Esophagus muscularis mucosa (tissue), 4 donors: ENCODE measurements at regions not wholly inside any gene's neighbourhood (a gene's known extent, or its start where the extent isn't known, plus 50 kb on each side); places are given as distances from the start of the nearest gene placed in this dataset.
A peak's percentile ranks its signal among the peaks of the same experiment; 100 is the strongest.

Experiments used
- DNase-seq: peaks from one replicate; pipeline ENCODE4 v3.0.0-alpha.2; 2017; ENCODE audit errors: extremely low spot score
- H3K27ac ChIP-seq, 4 donors: fragments of 200-600 bp; sonication (generic); replicated peaks in 1 of 4; 1 replicate in 3 of 4; 2 replicates in 1 of 4; pipeline ENCODE4 v1.5.1; 2016 to 2019; ENCODE audit warnings: mild to moderate bottlenecking in 1 of 4
- H3K27me3 ChIP-seq, 4 donors: fragments of 200-600 bp; sonication (generic); one replicate each; pipeline versions ENCODE4 v1.5.1 to v1.6.0; 2016 to 2019
- H3K36me3 ChIP-seq, 4 donors: fragments of 200-600 bp; sonication (generic); one replicate each; pipeline ENCODE4 v1.5.1; 2016 to 2019
- H3K4me1 ChIP-seq, 4 donors: fragments of 200-600 bp; sonication (generic); one replicate each; pipeline ENCODE4 v1.5.1; 2016 to 2019
- H3K4me3 ChIP-seq, 4 donors: fragments of 200-600 bp; sonication (generic); 1 replicate in 2 of 4; 2 replicates in 2 of 4; pipeline ENCODE4 v1.5.1; 2016 to 2019; ENCODE audit warnings: mild to moderate bottlenecking in 4 of 4, moderate library complexity in 1 of 4
- H3K9me3 ChIP-seq, 4 donors: fragments of 200-600 bp; sonication (generic); 1 replicate in 3 of 4; 2 replicates in 1 of 4; pipeline ENCODE4 v1.5.1; 2016 to 2019
- CTCF ChIP-seq, 3 experiments: fragments of 200-600 bp in 2 of 3; fragments of 450-650 bp in 1 of 3; sonication (generic) in 2 of 3; IDR thresholded peaks; one replicate each; pipeline ENCODE4 v1.5.1; 2017 to 2019; ENCODE audit warnings: antibody characterized with exemption in 3 of 3, mild to moderate bottlenecking in 2 of 3, moderate library complexity in 1 of 3
- EP300 ChIP-seq: sonication (generic); formaldehyde crosslinking; IDR thresholded peaks from one replicate; pipeline ENCODE4 v1.6.1; 2017; ENCODE audit warnings: antibody characterized with exemption
- POLR2A ChIP-seq: fragments of 450-650 bp; IDR thresholded peaks from one replicate; pipeline ENCODE4 v1.6.1; 2017; ENCODE audit warnings: antibody characterized with exemption, moderate library complexity, mild to moderate bottlenecking, low read depth
- POLR2AphosphoS5 ChIP-seq, 2 donors: sonication (generic); formaldehyde crosslinking; IDR thresholded peaks; one replicate each; pipeline ENCODE4 v1.6.1; 2017; ENCODE audit warnings: antibody characterized with exemption in 2 of 2
- WGBS: methylation state at CpG from one replicate; pipeline ENCODE4 v1.1.5; 2018; 5-methylcytosine and 5-hydroxymethylcytosine counted together
- intact Hi-C: fragments of 100-400 bp; cut with DNase I; formaldehyde crosslinking; loops from one replicate; pipeline ENCODE4 v1.15.1; 2023

GRCh38 chr11:11789735-11790369, 51.9 kb upstream of the USP47 start:
- Histone ChIP-seq H3K4me3 (no peak overlapping the region), H3K27me3 (no peaks in the 10 kb centered on the region), H3K36me3 (no peaks in the 10 kb centered on the region), H3K9me3 (no peaks in the 10 kb centered on the region), H3K27ac (no peak overlapping the region), H3K4me1 (peaks cover 0 to 17% (median 3%) of the 10 kb centered on the region in 4 donors)
- WGBS, result 74% methylated on average over 5 of the region's 5 CpGs
- TF ChIP-seq EP300, result no peak
- TF ChIP-seq POLR2A, result no peak
- TF ChIP-seq CTCF (IDR thresholded peaks at IDR 0.05), result peak in 2 of 3 experiments; percentile 31 to 46
- intact Hi-C loops, result loop anchor here (5.0 kb wide), 3 partner anchors 168 to 998 kb away; partner anchors contain the start of gene GALNT18
- peak; percentile 24 for DNase-seq

- Histone ChIP-seq H3K9me3 (no peaks in the 10 kb centered on the region), H3K4me3 (no peak overlapping the region), H3K27ac (no peak overlapping the region), H3K27me3 (no peaks in the 10 kb centered on the region), H3K4me1 (peaks cover 0 to 17% (median 3%) of the 10 kb centered on the region in 4 donors), H3K36me3 (no peaks in the 10 kb centered on the region)
- 55% methylated on average over 7 of the region's 7 CpGs for WGBS
- intact Hi-C loops, result loop anchor here (5.0 kb wide), 3 partner anchors 166 to 996 kb away; partner anchors contain the start of gene GALNT18
- peak; percentile 26 for DNase-seq
- TF ChIP-seq EP300 (no peak), POLR2A (no peak), CTCF (IDR thresholded peaks at IDR 0.05) (no peak), POLR2AphosphoS5 (IDR thresholded peaks at IDR 0.05) (no peak)
Observed at GRCh38 chr11:11788063-11788710, 53.6 kb upstream of the USP47 start.

GRCh38 chr11:11787305-11788062, 54.3 kb upstream of the USP47 start:
- peak; percentile 57 for DNase-seq
- peaks cover 0 to 17% (median 3%) of the 10 kb centered on the region in 4 donors for H3K4me1 ChIP-seq
- H3K36me3 ChIP-seq, result no peaks in the 10 kb centered on the region
- H3K4me3 ChIP-seq, result no peak overlapping the region
- no peaks in the 10 kb centered on the region for H3K27me3 ChIP-seq
- intact Hi-C loops, result loop anchor here (2.0 to 5.0 kb wide), 4 partner anchors 165 to 995 kb away; partner anchors contain the start of gene GALNT18
- no peak overlapping the region for H3K27ac ChIP-seq
- TF ChIP-seq CTCF (IDR thresholded peaks at IDR 0.05), result peak; percentile 85 to 95 (median 94)
- TF ChIP-seq EP300, result no peak
- no peak for TF ChIP-seq POLR2A
- TF ChIP-seq POLR2AphosphoS5 (IDR thresholded peaks at IDR 0.05), result peak in 1 of 2 donors; percentile 12
- 69% methylated on average over 7 of the region's 7 CpGs for WGBS
- H3K9me3 ChIP-seq, result no peaks in the 10 kb centered on the region

GRCh38 chr11:11786771-11787170, 55.0 kb upstream of the USP47 start:
- Histone ChIP-seq H3K4me3 (no peak overlapping the region), H3K4me1 (peaks cover 0 to 17% (median 3%) of the 10 kb centered on the region in 4 donors), H3K27ac (no peak overlapping the region), H3K36me3 (no peaks in the 10 kb centered on the region), H3K27me3 (no peaks in the 10 kb centered on the region), H3K9me3 (no peaks in the 10 kb centered on the region)
- TF ChIP-seq POLR2A, result no peak
- no peak for TF ChIP-seq POLR2AphosphoS5 (IDR thresholded peaks at IDR 0.05)
- TF ChIP-seq CTCF (IDR thresholded peaks at IDR 0.05), result peak; percentile 52 to 67 (median 56)
- no peak for TF ChIP-seq EP300
- intact Hi-C loops, result loop anchor here (2.0 to 5.0 kb wide), 4 partner anchors 164 to 994 kb away; partner anchors contain the start of gene GALNT18
- WGBS, result 81% methylated on average over 4 of the region's 4 CpGs
- peak; percentile 42 for DNase-seq
